Activated B cell treated with CpG ODN at 0.5 μM for 24 hours (primary cell): ENCODE measurements at regions not wholly inside any gene's neighbourhood (a gene's known extent, or its start where the extent isn't known, plus 50 kb on each side); places are given as distances from the start of the nearest gene placed in this dataset.

Experiments
- ATAC-seq: fragments of 200-7000 bp; cut with Tn5 transposase; one replicate; pipeline ENCODE4 v1.10.0; 2021; ENCODE audit warnings: low read depth, mild to moderate bottlenecking, moderate library complexity
- CTCF ChIA-PET: fragments of 350-600 bp; sonication (Branson Sonifier 250); formaldehyde crosslinking; loops from one replicate; lab custom pipeline; 2021; ENCODE audit warnings: antibody characterized with exemption; lab: Charles Lee
- POLR2A ChIA-PET: fragments of 350-600 bp; sonication (Branson Sonifier 250); formaldehyde crosslinking; loops from one replicate; lab custom pipeline; 2021; ENCODE audit warnings: antibody characterized with exemption; lab: Charles Lee
- DNase-seq: peaks from one replicate; pipeline ENCODE4 v3.0.0; 2022
- H3K27ac Mint-ChIP-seq: one replicate; pipeline ENCODE4 v1.8.0; 2020; ENCODE audit warnings: mixed read lengths
- H3K27me3 Mint-ChIP-seq: one replicate; pipeline ENCODE4 v1.8.0; 2021; ENCODE audit warnings: mixed read lengths
- H3K36me3 Mint-ChIP-seq: one replicate; pipeline ENCODE4 v1.8.0; 2021; ENCODE audit warnings: low read depth, mixed read lengths
- H3K4me1 Mint-ChIP-seq: one replicate; pipeline ENCODE4 v1.8.0; 2021; ENCODE audit warnings: mixed read lengths
- H3K4me3 Mint-ChIP-seq: one replicate; pipeline ENCODE4 v1.8.0; 2020; ENCODE audit warnings: mild to moderate bottlenecking, mixed read lengths
- H3K9me3 Mint-ChIP-seq: one replicate; pipeline ENCODE4 v1.8.0; 2020; ENCODE audit warnings: mixed read lengths
- intact Hi-C: fragments of 100-400 bp; cut with micrococcal nuclease; formaldehyde crosslinking; loops from one replicate; pipeline ENCODE4 v1.15.1; 2024
- TF ChIP-seq, protein P1 (sequence below): fragments of 200-600 bp; IDR thresholded peaks from one replicate; pipeline ENCODE4 v1.8.0; 2022; ENCODE audit warnings: antibody characterized with exemption, mild to moderate bottlenecking

DNA sequence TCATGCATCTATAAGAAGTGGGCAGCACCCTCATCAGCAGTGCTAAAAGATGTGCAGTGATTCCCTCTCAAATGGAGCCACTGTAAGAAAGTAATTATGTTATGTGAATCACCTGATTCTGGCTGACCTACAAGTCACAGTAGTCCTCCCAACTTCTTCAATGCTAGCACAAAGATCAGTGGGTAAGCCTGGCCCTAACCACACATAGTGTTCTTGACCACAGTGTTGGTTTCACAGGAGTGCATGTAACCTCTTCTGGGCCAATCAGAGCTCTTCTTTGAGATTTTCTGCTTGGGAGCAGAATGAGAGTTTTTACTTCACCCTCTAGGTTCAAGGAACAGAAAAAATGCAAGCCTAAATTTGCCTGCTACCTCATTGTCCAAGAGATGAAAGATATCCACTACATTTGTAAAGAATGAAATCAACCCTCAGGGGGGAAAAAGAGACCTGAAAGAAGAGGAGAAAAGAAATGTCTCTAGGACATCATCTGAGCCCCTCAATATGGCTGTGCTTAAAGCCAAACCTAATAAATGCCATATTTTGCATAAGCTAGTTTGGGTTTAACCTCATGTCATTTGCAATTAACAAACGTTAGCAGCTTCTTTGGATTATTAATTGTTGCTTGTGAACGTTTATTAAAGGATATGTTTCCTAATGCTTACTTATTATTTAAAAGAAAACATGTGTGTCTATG, 65.3 kb upstream of the ADRB2 start:
- ChIA-PET CTCF (no interaction called here), POLR2A (no interaction called here)
- ATAC-seq (no peak), DNase-seq (no peak)
- Mint-ChIP-seq H3K27ac (no peak overlapping the region), H3K27me3 (no peaks in the 10 kb centered on the region), H3K4me3 (no peak overlapping the region), H3K9me3 (peaks cover 15% of the 10 kb centered on the region), H3K36me3 (no peaks in the 10 kb centered on the region), H3K4me1 (peaks cover 2% of the 10 kb centered on the region)
- intact Hi-C loops = no loop called here
- TF ChIP-seq, protein P1, sequence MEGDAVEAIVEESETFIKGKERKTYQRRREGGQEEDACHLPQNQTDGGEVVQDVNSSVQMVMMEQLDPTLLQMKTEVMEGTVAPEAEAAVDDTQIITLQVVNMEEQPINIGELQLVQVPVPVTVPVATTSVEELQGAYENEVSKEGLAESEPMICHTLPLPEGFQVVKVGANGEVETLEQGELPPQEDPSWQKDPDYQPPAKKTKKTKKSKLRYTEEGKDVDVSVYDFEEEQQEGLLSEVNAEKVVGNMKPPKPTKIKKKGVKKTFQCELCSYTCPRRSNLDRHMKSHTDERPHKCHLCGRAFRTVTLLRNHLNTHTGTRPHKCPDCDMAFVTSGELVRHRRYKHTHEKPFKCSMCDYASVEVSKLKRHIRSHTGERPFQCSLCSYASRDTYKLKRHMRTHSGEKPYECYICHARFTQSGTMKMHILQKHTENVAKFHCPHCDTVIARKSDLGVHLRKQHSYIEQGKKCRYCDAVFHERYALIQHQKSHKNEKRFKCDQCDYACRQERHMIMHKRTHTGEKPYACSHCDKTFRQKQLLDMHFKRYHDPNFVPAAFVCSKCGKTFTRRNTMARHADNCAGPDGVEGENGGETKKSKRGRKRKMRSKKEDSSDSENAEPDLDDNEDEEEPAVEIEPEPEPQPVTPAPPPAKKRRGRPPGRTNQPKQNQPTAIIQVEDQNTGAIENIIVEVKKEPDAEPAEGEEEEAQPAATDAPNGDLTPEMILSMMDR = no peak

DNA sequence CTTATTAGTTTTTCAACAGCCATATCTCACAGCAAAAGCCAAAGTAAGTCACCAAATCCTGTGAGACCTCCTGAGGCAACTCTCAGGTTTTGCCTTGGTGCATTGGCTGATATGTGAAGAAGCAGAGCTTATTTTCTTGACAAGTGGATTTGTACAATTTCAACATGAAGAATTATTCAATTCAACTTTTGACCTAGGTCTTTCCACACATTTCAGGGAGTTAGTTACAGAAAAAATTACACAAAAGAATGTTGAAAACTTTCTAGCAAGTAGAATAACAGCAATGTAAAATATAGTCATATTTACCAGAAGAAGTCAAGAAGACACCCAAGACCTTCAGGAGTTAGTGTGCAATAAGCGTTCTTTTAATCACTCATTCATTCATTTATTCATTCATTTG, 62.4 kb upstream of the ADRB2 start:
- intact Hi-C loops = no loop called here
- ATAC-seq (no peak), DNase-seq (no peak)
- ChIA-PET CTCF (no interaction called here), POLR2A (no interaction called here)
- H3K27ac Mint-ChIP-seq = no peak overlapping the region
- peaks cover 2% of the 10 kb centered on the region for H3K4me1 Mint-ChIP-seq
- no peaks in the 10 kb centered on the region for H3K27me3 Mint-ChIP-seq
- TF ChIP-seq, protein P1 = no peak
- H3K9me3 Mint-ChIP-seq = no peaks in the 10 kb centered on the region
- no peak overlapping the region for H3K4me3 Mint-ChIP-seq
- no peaks in the 10 kb centered on the region for H3K36me3 Mint-ChIP-seq

DNA sequence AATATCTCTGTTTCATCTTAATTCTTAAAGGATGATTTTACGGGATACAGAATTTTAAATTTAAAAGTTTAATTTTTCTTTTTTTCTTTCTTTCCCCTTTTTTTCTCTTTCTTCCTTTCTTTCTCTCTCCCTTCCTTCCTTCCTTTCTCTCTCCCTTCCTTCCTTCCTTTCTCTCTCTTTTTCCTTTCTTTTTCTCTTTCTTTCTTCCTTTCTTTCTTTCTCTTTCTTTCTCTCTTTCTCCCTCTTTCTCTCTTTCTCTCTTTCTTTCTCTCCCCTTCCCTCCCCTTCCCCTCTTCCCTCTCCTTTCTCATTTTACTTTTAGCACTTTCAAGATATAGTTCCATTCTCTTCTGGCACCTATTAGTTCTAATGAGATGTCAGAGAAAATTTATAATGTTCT, 61.4 kb upstream of the ADRB2 start:
- ChIA-PET CTCF (no interaction called here), POLR2A (no interaction called here)
- H3K36me3 Mint-ChIP-seq = no peaks in the 10 kb centered on the region
- no peaks in the 10 kb centered on the region for H3K9me3 Mint-ChIP-seq
- H3K4me1 Mint-ChIP-seq = peaks cover 2% of the 10 kb centered on the region
- ATAC-seq (no peak), DNase-seq (no peak)
- intact Hi-C loops = no loop called here
- H3K4me3 Mint-ChIP-seq = no peak overlapping the region
- TF ChIP-seq, protein P1 = no peak
- no peaks in the 10 kb centered on the region for H3K27me3 Mint-ChIP-seq
- no peak overlapping the region for H3K27ac Mint-ChIP-seq

DNA sequence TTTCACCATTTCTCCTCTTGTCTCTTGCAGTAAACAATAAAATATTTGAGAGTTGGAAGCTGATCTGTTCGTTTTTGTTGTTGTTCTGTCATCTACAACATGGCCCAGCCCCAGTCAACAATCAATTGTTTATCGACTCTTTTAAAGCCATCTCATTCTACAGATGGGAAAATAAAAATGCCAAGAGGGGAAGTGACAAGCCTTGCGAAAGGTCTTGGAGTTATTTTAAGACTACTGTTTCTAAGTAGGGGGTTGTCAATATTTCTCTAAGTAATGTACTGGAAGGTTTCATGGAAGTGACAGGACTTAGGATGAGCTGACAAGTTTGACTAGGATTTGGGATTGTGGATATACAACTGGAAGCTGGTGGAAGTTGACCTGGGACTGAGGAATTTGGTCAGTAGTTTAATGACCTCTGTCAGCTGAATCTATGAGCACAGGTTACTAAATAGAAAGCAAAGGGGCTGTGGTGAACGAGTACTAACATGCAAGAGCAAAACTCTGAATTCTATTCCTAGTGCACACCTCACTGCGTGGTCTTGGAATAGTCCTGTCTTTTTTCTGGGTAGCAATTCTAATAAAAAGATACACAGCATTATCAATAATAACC, 57.5 kb upstream of the ADRB2 start:
- Mint-ChIP-seq H3K4me3 (no peak overlapping the region), H3K36me3 (no peaks in the 10 kb centered on the region), H3K27ac (no peak overlapping the region), H3K4me1 (peaks cover 6% of the 10 kb centered on the region), H3K27me3 (no peaks in the 10 kb centered on the region), H3K9me3 (no peaks in the 10 kb centered on the region)
- intact Hi-C loops = no loop called here
- ATAC-seq (no peak), DNase-seq (no peak)
- ChIA-PET CTCF (no interaction called here), POLR2A (no interaction called here)
- TF ChIP-seq, protein P1 = no peak

DNA sequence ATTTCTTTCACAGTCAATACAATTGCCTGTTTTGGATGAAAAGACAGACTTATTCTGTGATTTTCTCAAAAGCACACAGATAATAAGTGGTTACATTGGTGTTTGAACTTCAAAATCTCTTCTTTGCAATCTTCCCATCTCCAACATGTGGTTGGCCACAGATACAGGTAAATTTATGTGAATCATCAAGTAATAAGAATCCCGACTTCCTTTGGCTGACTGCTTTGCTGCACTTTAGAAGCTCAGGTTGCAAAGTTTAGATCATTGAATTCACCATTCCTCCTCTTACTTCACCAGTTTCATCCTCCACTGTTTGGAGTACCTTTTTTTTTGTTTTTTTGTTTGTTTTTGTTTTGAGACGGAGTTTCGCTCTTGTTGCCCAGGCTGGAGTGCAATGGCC, 56.5 kb upstream of the ADRB2 start:
- no peak overlapping the region for H3K4me3 Mint-ChIP-seq
- no peaks in the 10 kb centered on the region for H3K27me3 Mint-ChIP-seq

More for the DNA sequence above, 56.5 kb upstream of the ADRB2 start:
- ATAC-seq (no peak), DNase-seq (no peak)
- H3K36me3 Mint-ChIP-seq = no peaks in the 10 kb centered on the region
- no peak overlapping the region for H3K27ac Mint-ChIP-seq
- peaks cover 14% of the 10 kb centered on the region for H3K4me1 Mint-ChIP-seq
- no peaks in the 10 kb centered on the region for H3K9me3 Mint-ChIP-seq
- ChIA-PET CTCF (no interaction called here), POLR2A (no interaction called here)
- TF ChIP-seq, protein P1 = no peak
- intact Hi-C loops = no loop called here
